GM13977 (cell line): ENCODE measurements at regions not wholly inside any gene's neighbourhood (a gene's known extent, or its start where the extent isn't known, plus 50 kb on each side); places are given as distances from the start of the nearest gene placed in this dataset.

Experiments used
- DNase-seq: peaks from one replicate; pipeline ENCODE4 v3.0.0; 2012; ENCODE audit warnings: low spot score
- in situ Hi-C: fragments of 300-500 bp; cut with MboI; formaldehyde crosslinking; loops from one replicate; pipeline ENCODE4 v1.12.0; 2022; ENCODE audit warnings: low sequenced_read_pairs, low pct_unique_long_range_greater_than_20kb, mixed read lengths, inconsistent platforms; ENCODE audit not compliant: unreplicated experiment
- TF ChIP-seq, protein P1 (sequence below): IDR thresholded peaks from 2 replicates; pipeline ENCODE4 v1.5.1; 2012; ENCODE audit warnings: mild to moderate bottlenecking, control low read depth; ENCODE audit not compliant: insufficient read depth; ENCODE audit errors: extremely low read depth, missing control alignments

DNA sequence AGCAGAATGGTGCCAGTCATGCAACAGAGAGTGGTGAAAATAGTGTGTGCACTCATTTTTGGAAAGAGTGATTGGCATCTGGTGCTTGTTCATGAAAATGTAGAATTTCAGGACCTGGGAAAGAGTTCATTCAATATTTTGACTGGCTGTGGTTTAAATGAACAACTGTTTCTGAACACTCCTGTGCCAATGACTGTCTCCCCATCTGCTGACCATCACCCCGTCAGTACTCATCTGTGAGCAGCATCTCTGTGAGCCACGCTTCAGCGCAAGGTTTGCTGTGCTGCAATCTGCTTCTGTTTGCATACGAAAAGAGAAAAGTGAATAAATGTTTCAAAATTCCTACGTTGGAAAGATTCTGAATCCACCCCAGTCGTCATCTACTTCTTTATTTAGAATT, 77.9 kb upstream of the RUNX1 start:
- in situ Hi-C loops, result no loop called here
- TF ChIP-seq, protein P1, sequence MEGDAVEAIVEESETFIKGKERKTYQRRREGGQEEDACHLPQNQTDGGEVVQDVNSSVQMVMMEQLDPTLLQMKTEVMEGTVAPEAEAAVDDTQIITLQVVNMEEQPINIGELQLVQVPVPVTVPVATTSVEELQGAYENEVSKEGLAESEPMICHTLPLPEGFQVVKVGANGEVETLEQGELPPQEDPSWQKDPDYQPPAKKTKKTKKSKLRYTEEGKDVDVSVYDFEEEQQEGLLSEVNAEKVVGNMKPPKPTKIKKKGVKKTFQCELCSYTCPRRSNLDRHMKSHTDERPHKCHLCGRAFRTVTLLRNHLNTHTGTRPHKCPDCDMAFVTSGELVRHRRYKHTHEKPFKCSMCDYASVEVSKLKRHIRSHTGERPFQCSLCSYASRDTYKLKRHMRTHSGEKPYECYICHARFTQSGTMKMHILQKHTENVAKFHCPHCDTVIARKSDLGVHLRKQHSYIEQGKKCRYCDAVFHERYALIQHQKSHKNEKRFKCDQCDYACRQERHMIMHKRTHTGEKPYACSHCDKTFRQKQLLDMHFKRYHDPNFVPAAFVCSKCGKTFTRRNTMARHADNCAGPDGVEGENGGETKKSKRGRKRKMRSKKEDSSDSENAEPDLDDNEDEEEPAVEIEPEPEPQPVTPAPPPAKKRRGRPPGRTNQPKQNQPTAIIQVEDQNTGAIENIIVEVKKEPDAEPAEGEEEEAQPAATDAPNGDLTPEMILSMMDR, result no peak
- DNase-seq, result no peak

DNA sequence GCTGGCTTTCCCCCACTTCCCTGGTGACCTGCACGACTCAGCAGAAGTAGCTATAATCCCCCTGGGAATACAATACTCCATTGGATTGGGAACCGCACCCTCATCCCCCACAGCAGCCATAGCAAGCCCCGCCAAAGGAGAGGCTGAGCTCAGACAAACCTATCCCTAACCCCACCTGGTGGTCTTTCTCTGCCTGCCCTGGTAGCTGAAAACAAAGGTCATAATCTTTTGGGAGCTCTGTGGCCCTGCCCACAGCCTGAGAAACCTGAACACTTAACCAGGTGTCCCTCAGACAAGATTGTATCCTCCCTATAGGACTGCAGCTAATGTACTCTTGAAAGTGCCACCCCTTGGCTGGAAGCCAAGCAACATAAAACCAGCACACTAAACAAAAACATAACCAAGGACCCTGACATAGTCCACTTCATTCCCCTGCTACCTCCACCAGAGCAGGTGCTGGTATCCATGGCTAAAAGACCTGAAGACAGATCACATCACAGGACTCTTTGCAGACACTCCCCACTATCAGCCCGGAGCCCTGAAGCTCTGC, 71.6 kb upstream of the RUNX1 start:
- in situ Hi-C loops, result no loop called here
- TF ChIP-seq, protein P1, result no peak
- no peak for DNase-seq

DNA sequence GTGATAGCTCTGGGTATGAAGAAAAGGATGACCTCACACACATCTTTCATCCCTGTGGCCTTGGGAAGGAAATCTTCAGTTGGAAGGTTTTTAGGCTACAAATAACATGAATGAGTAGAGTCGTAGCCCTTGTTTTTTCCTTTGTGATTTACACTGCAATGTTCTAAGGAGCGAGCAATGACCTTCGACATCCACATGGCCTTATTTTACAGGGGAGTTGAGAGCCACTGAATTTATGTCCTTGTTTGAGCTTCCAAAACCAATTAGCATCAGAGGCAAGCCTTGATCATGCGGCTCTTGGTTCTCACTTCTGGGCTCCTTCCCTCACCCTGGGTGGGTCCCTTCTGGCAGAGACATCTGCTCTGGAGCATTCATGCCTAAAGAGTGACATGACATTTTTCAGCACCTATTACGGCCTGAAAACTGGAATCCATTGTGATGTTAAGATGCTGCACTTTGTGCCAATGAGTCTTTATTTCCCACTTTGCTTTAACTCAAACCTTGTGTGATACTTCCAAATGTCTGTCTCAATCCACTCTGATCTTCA, 70.5 kb upstream of the RUNX1 start:
- DNase-seq, result no peak
- in situ Hi-C loops, result no loop called here
- TF ChIP-seq, protein P1, result no peak

DNA sequence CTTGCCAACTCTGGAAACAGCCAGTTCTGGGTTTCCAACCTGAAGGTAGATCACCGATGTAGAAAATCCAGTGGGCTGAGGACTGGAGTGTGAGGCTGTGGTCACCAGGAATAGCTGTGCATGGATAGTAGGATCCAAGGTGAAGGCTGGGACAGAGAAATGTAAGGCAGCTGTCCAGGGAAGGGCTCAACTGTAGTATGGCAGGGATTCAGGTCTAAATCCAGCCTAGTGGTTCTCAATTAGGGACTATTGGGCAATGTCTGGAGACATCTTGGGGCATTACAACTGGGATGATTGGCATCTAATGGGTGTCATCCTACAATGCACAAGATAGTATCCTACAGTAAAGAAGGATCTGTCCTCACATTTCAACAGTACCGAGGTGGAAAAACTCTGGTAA, 67.7 kb upstream of the RUNX1 start:
- DNase-seq, result no peak
- in situ Hi-C loops, result no loop called here
- TF ChIP-seq, protein P1, result no peak

DNA sequence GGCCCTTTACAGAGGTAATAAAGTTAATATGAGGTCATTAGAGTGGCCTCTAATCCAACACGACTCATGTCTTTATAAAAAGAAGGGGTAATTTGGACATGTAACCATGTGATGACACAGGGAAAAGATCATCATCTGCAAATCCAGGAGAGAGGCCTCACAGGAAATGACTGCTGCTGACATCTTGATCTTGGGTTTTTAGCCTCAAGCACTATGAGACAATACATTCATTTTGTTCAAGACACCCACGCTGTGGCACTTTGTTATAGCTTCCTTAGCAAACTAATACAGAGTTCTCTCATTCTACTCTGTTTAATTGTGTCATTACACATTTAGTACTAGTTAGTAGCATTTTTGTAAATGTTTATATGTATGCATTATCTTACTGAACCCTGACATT, 64.0 kb upstream of the RUNX1 start:
- DNase-seq, result no peak
- TF ChIP-seq, protein P1, result no peak
- in situ Hi-C loops, result no loop called here

DNA sequence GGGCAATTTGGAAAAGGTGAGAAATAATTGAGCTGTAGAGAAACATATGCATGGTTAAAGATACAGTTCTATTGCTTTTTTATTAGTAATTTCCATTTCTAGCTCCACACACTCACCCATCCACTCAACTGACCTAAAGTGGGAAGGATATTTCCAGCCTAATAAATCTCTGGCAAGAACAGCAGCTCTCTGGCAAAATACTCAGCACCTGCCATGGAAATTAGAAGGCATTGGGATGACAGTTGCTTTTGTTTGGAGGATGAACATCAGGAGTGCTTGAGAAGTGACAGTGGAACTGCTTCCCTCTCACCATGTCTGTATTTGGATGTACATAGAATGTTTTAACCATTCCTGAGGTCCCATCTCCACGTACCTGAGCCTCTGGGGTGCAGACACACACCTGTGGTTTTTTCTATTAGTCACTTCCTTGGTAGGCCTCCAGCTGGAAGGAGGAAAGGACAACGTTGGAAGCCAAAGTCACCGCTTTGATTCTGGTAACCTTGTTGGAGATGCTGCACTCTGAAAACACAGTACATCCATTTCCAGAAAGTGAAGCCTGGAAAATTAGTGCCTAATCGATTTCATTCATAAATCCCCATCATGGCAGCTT, 62.3 kb upstream of the RUNX1 start:
- TF ChIP-seq, protein P1, result no peak
- DNase-seq, result no peak
- in situ Hi-C loops, result no loop called here
